ENCODE measurements at regions not wholly inside any gene's neighbourhood (a gene's known extent, or its start where the extent isn't known, plus 50 kb on each side); places are given as distances from the start of the nearest gene placed in this dataset.

DNA sequence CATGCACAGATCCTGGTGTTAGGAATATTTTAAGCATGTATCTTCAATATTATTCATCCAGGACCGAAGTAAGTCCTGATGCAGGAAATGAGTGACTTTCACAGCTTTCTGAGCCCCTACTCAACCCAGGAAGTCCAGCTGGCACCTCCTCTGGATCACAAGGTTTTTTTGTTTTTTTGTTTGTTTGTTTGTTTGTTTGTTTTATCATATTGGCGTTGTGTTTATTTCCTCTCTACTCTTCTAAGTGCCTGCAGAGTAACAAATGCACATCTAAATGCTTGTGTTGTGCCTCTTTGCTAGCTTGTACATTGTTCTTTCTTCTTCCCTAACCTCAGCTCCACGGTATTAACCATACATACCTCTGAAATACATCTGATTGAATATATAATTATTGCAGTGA is 594.3 kb upstream of the ADGRB3 start:
- no peak for DNase-seq (ENCODE audit: low read depth)
- no peak overlapping the region for H3K4me3 ChIP-seq (ENCODE audit: low read length)
- TF ChIP-seq CTCF (IDR thresholded peaks at IDR 0.05; ENCODE audit: insufficient read depth, low read depth, low read length, missing control alignments): no peak

DNA sequence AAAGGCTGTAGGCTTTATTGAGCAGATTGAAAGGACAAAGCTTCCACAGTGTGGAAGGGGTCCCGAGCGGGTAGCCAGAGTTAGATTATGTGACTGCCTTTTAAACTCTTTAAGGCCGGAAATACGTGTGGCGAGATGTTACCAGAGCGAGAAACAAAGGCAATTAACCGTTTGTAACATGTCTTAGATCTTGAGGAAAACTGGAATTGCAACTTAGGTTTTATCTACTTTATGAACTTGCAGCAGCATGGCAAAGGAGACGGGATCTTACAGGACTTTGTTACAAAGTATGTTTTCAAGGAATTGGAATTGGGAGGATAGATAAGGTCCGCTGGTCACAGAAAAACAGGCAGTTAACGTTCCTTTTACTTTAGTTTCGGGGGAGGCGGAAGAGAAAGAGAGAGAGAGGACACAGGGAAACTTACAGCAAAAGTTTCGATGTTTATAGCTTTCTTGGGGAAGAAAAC is 594.7 kb upstream of the ADGRB3 start:
- no peak for TF ChIP-seq CTCF (IDR thresholded peaks at IDR 0.05; ENCODE audit: insufficient read depth, low read depth, low read length, missing control alignments)
- DNase-seq (ENCODE audit: low read depth): no peak
- peak overlapping the region; percentile 12 for H3K4me3 ChIP-seq (ENCODE audit: low read length)

- no peak overlapping the region for H3K4me3 ChIP-seq (ENCODE audit: low read length)
- TF ChIP-seq CTCF (IDR thresholded peaks at IDR 0.05; ENCODE audit: insufficient read depth, low read depth, low read length, missing control alignments): no peak
- DNase-seq (ENCODE audit: low read depth): no peak
These were observed 595.3 kb upstream of the ADGRB3 start for GRCh38 chr6:68039641-68040311.

GRCh38 chr6:68038815-68039408 is 596.2 kb upstream of the ADGRB3 start:
- no peak for TF ChIP-seq CTCF (IDR thresholded peaks at IDR 0.05; ENCODE audit: insufficient read depth, low read depth, low read length, missing control alignments)
- no peak overlapping the region for H3K4me3 ChIP-seq (ENCODE audit: low read length)
- no peak for DNase-seq (ENCODE audit: low read depth)

DNA sequence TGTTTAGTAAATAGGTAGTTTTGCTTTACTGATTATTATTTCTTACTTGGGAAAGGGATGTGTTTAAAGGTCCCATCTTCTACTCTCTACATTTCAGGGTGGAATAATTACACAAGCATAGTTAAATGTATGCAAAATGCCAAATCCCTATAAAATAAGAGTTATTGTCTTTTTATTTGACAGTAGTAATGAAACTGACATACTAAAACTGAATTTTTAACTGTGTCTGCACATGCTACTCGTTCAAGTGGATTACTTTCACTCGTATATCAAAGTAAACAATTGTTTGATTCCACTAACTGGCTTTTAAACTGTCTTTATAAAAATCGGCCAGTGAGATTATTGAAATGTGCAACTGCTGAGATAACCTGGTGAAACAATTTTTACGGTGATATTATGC is 602.9 kb upstream of the ADGRB3 start:
- H3K4me3 ChIP-seq (ENCODE audit: low read length): no peak overlapping the region
- TF ChIP-seq CTCF (IDR thresholded peaks at IDR 0.05; ENCODE audit: insufficient read depth, low read depth, low read length, missing control alignments): no peak
- no peak for DNase-seq (ENCODE audit: low read depth)

- no peak for DNase-seq (ENCODE audit: low read depth)
- no peak overlapping the region for H3K4me3 ChIP-seq (ENCODE audit: low read length)
- no peak for TF ChIP-seq CTCF (IDR thresholded peaks at IDR 0.05; ENCODE audit: insufficient read depth, low read depth, low read length, missing control alignments)
These were observed 604.0 kb upstream of the ADGRB3 start for GRCh38 chr6:68031054-68031453.

GRCh38 chr6:68026483-68026882 is 608.6 kb upstream of the ADGRB3 start:
- H3K4me3 ChIP-seq (ENCODE audit: low read length): no peak overlapping the region
- DNase-seq (ENCODE audit: low read depth): no peak
- no peak for TF ChIP-seq CTCF (IDR thresholded peaks at IDR 0.05; ENCODE audit: insufficient read depth, low read depth, low read length, missing control alignments)
